ENCODE measurements at regions not wholly inside any gene's neighbourhood (a gene's known extent, or its start where the extent isn't known, plus 50 kb on each side); places are given as distances from the start of the nearest gene placed in this dataset.

GRCh38 chr22:22039286-22040074, 56.9 kb upstream of the TOP3B start:
- H3K9me3 Mint-ChIP-seq: no peaks in the 10 kb centered on the region

GRCh38 chr22:22038178-22038880, 55.7 kb upstream of the TOP3B start:
- Mint-ChIP-seq H3K4me3 (no peak overlapping the region), H3K9me3 (no peaks in the 10 kb centered on the region), H3K27me3 (ENCODE audit: low read depth) (no peaks in the 10 kb centered on the region), H3K27ac (no peak overlapping the region), H3K36me3 (ENCODE audit: insufficient read depth in 2 of 2) (no peaks in the 10 kb centered on the region), H3K4me1 (ENCODE audit: low read depth) (peaks cover 6% of the 10 kb centered on the region)
- no peak for DNase-seq
- no peak for ATAC-seq (replicated peaks in 1 of 2)

More at GRCh38 chr22:22039286-22040074, 56.9 kb upstream of the TOP3B start:
- no peak for ATAC-seq (replicated peaks in 1 of 2)
- Mint-ChIP-seq H3K36me3 (ENCODE audit: insufficient read depth in 2 of 2) (no peaks in the 10 kb centered on the region), H3K27ac (no peak overlapping the region), H3K4me1 (ENCODE audit: low read depth) (peaks cover 6% of the 10 kb centered on the region), H3K27me3 (ENCODE audit: low read depth) (no peaks in the 10 kb centered on the region), H3K4me3 (no peak overlapping the region)
- DNase-seq: no peak

DNA sequence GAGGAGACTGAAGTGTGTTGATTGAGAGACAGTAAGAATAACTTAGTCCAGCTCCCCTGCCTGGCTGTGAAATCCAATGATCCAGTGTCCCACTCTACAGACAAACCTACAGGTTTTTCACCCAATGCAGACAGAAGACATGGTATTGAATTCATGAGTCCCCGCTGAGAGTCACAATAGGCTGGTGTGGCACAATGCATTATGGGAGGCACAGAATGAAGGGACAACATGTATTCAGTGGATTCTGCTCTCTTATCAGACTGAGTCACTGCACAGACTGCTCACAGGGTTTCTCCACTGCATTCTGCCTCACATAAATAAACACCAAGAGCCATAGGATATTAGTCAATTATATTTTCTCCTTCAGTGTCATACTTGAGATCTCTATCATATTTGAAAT, 55.2 kb upstream of the TOP3B start:
- H3K27ac Mint-ChIP-seq: no peak overlapping the region
- peaks cover 6% of the 10 kb centered on the region for H3K4me1 Mint-ChIP-seq (ENCODE audit: low read depth)
- no peaks in the 10 kb centered on the region for H3K36me3 Mint-ChIP-seq (ENCODE audit: insufficient read depth in 2 of 2)
- H3K4me3 Mint-ChIP-seq: no peak overlapping the region
- ATAC-seq (replicated peaks in 1 of 2) (no peak), DNase-seq (no peak)
- no peaks in the 10 kb centered on the region for H3K27me3 Mint-ChIP-seq (ENCODE audit: low read depth)
- no peaks in the 10 kb centered on the region for H3K9me3 Mint-ChIP-seq

DNA sequence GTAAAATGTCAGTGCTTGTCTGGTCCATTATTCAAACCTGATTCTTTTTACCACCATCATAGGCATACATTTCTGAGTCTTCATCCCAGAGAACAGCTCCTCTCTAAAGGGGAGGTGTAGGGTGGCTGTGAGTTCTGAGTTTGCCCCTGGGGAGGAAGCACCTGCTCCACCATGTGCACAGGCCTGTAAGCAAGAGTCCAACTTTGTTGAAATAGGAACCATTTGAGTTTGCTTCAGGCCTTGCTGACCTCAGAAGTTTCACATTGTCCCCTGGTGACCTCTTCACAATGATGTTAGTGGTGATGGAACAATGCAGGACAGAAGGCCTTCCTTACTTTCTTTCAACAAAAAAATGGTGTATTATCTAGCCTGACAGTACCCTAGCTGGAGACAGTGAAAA, 54.6 kb upstream of the TOP3B start:
- Mint-ChIP-seq H3K27ac (peak overlapping the region; percentile 19), H3K4me1 (ENCODE audit: low read depth) (peaks cover 6% of the 10 kb centered on the region), H3K9me3 (no peaks in the 10 kb centered on the region), H3K4me3 (no peak overlapping the region), H3K27me3 (ENCODE audit: low read depth) (no peaks in the 10 kb centered on the region), H3K36me3 (ENCODE audit: insufficient read depth in 2 of 2) (no peaks in the 10 kb centered on the region)
- ATAC-seq (replicated peaks in 1 of 2) (no peak), DNase-seq (no peak)

- no peak overlapping the region for H3K27ac Mint-ChIP-seq
- peaks cover under 1% of the 10 kb centered on the region for H3K4me1 Mint-ChIP-seq (ENCODE audit: low read depth)
- H3K27me3 Mint-ChIP-seq (ENCODE audit: low read depth): no peaks in the 10 kb centered on the region
- no peaks in the 10 kb centered on the region for H3K36me3 Mint-ChIP-seq (ENCODE audit: insufficient read depth in 2 of 2)
- no peak for ATAC-seq (replicated peaks in 1 of 2)
- no peak overlapping the region for H3K4me3 Mint-ChIP-seq
- H3K9me3 Mint-ChIP-seq: no peaks in the 10 kb centered on the region
- no peak for DNase-seq
Measured at GRCh38 chr22:22036588-22036987, 54.0 kb upstream of the TOP3B start.

GRCh38 chr22:22035771-22036314, 53.3 kb upstream of the TOP3B start:
- H3K4me1 Mint-ChIP-seq (ENCODE audit: low read depth): no peaks in the 10 kb centered on the region
- no peaks in the 10 kb centered on the region for H3K36me3 Mint-ChIP-seq (ENCODE audit: insufficient read depth in 2 of 2)
- no peak overlapping the region for H3K4me3 Mint-ChIP-seq
- no peak for ATAC-seq (replicated peaks in 1 of 2)
- H3K27me3 Mint-ChIP-seq (ENCODE audit: low read depth): no peaks in the 10 kb centered on the region
- no peak for DNase-seq
- H3K9me3 Mint-ChIP-seq: no peaks in the 10 kb centered on the region
- no peak overlapping the region for H3K27ac Mint-ChIP-seq

GRCh38 chr22:22035203-22035602, 52.6 kb upstream of the TOP3B start:
- ATAC-seq (replicated peaks in 1 of 2): no peak
- Mint-ChIP-seq H3K9me3 (no peaks in the 10 kb centered on the region), H3K27ac (no peak overlapping the region), H3K27me3 (ENCODE audit: low read depth) (no peaks in the 10 kb centered on the region), H3K36me3 (ENCODE audit: insufficient read depth in 2 of 2) (no peaks in the 10 kb centered on the region), H3K4me3 (no peak overlapping the region), H3K4me1 (ENCODE audit: low read depth) (no peaks in the 10 kb centered on the region)
- no peak for DNase-seq

- no peaks in the 10 kb centered on the region for H3K36me3 Mint-ChIP-seq (ENCODE audit: insufficient read depth in 2 of 2)
- DNase-seq (no peak), ATAC-seq (replicated peaks in 1 of 2) (no peak)
- no peak overlapping the region for H3K4me3 Mint-ChIP-seq
- H3K27me3 Mint-ChIP-seq (ENCODE audit: low read depth): no peaks in the 10 kb centered on the region
- no peaks in the 10 kb centered on the region for H3K9me3 Mint-ChIP-seq
- H3K4me1 Mint-ChIP-seq (ENCODE audit: low read depth): no peaks in the 10 kb centered on the region
- no peak overlapping the region for H3K27ac Mint-ChIP-seq
Measured at GRCh38 chr22:22034469-22035132, 52.0 kb upstream of the TOP3B start.

- Mint-ChIP-seq H3K9me3 (no peaks in the 10 kb centered on the region), H3K27me3 (ENCODE audit: low read depth) (no peaks in the 10 kb centered on the region), H3K36me3 (ENCODE audit: insufficient read depth in 2 of 2) (no peaks in the 10 kb centered on the region)
Measured at GRCh38 chr22:22033803-22034468, 51.3 kb upstream of the TOP3B start.

GRCh38 chr22:22032906-22033802, 50.6 kb upstream of the TOP3B start:
- no peak for DNase-seq
- H3K36me3 Mint-ChIP-seq (ENCODE audit: insufficient read depth in 2 of 2): no peaks in the 10 kb centered on the region
- no peak overlapping the region for H3K27ac Mint-ChIP-seq
- H3K9me3 Mint-ChIP-seq: no peaks in the 10 kb centered on the region
- ATAC-seq (replicated peaks in 1 of 2): no peak
- H3K4me1 Mint-ChIP-seq (ENCODE audit: low read depth): no peaks in the 10 kb centered on the region
- H3K4me3 Mint-ChIP-seq: no peak overlapping the region
- H3K27me3 Mint-ChIP-seq (ENCODE audit: low read depth): no peaks in the 10 kb centered on the region

More at GRCh38 chr22:22033803-22034468, 51.3 kb upstream of the TOP3B start:
- no peak for ATAC-seq (replicated peaks in 1 of 2)
- Mint-ChIP-seq H3K4me3 (no peak overlapping the region), H3K4me1 (ENCODE audit: low read depth) (no peaks in the 10 kb centered on the region), H3K27ac (no peak overlapping the region)
- DNase-seq: no peak

- H3K4me3 Mint-ChIP-seq: no peak overlapping the region
- DNase-seq (no peak), ATAC-seq (replicated peaks in 1 of 2) (no peak)
- no peaks in the 10 kb centered on the region for H3K36me3 Mint-ChIP-seq (ENCODE audit: insufficient read depth in 2 of 2)
- no peaks in the 10 kb centered on the region for H3K4me1 Mint-ChIP-seq (ENCODE audit: low read depth)
- no peak overlapping the region for H3K27ac Mint-ChIP-seq
- H3K9me3 Mint-ChIP-seq: no peaks in the 10 kb centered on the region
- no peaks in the 10 kb centered on the region for H3K27me3 Mint-ChIP-seq (ENCODE audit: low read depth)
Measured at GRCh38 chr22:22032099-22032905, 49.7 kb upstream of the TOP3B start.
